GM19328 (cell line): ENCODE measurements at regions not wholly inside any gene's neighbourhood (a gene's known extent, or its start where the extent isn't known, plus 50 kb on each side); places are given as distances from the start of the nearest gene placed in this dataset.
"Not testable (repeated sequence)": the region's sequence is repeated elsewhere in the genome, so short reads cannot be mapped to it uniquely, and the experiment has no call there.

Experiments used
- ATAC-seq: cut with Tn5 transposase; IDR thresholded peaks from one replicate; pipeline ENCODE4 v1.9.1; 2021; ENCODE audit warnings: mild to moderate bottlenecking, moderate library complexity; ENCODE audit not compliant: unreplicated experiment

DNA sequence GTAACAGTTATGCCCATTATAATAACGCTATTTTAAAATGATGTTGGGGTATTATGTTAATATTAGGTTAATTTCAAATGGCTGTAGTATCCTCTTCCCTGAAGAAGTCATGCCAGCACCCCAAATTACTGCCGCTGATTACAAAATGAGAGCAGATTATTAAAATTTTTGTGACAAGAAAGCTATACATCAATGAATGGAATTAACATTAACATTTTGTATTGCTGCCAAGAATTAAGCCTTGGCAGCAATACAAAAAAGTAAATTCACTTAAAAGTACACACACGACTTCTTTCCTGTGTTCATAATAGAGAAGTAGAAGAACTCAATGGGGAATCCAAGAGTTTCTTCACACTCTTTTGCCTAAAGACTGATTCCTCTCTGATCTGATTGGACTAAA, 482.8 kb downstream of the STIM2 start:
- ATAC-seq, result no peak

DNA sequence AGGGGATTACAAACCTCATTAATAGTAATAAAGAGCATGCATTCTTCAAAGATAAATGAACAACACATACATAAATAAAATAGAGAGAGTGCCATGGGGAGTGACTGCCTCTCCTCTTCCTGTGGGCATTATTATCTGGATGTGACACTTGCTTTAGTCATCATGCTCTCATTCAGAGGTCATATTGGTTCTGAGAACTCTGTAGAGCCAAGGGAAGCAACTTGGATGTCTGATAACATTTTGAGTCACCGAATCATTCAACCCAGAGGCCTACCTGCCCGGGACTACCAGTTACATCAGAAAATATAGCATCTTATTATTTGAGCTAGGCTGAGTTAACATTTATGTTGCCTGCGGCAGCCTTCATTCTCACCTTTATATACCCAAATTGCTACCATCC, 489.5 kb downstream of the STIM2 start:
- no peak for ATAC-seq

DNA sequence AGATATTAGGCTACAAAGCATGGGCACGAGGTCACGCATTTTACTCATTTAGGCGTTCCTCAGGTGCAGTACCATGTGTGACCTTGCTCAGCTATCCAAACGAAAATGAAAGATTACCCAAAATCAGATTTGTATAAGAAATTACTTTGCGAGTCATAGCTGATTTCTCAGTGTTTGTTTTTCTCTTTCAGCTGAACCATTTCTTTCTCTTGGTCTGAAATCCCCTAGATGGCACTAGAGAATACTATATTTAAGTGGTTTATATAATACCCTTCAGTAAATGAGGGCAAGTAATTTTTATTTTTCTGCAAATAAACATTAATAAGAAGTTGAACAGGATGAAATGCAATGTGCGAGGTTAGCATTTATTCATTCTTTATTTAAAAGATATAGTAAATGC, 496.6 kb downstream of the STIM2 start:
- ATAC-seq, result no peak

DNA sequence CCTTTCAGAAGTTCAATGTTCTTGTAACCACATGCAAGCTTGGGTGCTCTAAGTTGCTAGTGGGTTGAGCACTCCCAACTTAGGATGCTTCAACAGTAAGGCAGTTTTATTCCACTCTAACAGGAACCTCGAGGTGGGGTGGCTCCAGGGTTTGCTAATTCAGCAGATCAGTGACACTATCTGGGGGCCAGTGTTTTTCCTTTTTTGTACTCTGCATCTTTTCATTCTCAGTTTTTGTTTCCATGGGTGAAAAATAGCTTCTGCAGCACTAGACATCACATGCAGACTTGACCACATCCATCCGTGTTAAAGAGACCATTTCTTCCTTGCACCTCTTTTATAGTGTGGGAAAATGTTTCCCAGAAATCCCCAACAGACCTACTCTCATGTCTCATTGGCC, 497.6 kb downstream of the STIM2 start:
- no peak for ATAC-seq

DNA sequence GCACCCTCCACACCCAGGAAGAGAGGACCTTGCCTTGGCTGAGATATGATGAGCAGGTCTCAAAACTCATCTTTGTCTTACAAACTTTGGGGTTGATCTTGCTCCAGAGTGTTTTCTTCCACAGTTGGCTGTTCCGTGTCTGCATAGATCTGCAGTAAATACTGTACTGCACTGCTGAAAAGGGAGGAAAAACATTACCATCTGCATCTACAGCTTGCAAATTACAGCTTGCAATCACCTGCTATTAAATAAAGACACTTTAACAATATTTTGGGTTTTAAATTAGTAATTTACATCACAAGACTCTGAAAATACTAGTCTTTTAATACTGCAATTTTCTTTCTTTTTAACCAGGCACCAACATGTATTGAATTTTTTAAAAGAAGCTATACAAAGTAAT, 499.5 kb downstream of the STIM2 start:
- no peak for ATAC-seq

DNA sequence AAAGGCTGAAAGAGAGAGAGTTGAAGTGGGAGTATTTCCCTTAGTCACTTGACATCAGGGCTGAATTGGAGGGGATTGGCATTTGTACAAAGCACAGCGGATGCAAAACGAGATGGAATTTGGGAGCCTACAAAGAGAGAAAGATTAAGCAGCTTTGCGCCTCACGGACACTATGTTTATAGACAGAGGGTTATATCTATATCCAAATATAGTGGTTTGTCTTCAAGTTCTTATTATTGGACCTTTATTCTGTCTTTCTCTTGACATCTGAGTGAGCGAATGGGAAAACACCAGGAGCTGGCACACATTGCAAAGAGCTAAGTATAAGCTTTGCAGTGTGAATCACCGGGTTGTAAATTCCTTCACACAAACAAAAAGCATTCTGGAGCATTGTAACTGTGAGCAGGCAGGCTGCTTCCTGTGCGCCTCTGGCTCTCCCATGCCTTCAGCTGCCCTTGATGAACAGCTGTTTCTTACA, 500.2 kb downstream of the STIM2 start:
- no peak for ATAC-seq

DNA sequence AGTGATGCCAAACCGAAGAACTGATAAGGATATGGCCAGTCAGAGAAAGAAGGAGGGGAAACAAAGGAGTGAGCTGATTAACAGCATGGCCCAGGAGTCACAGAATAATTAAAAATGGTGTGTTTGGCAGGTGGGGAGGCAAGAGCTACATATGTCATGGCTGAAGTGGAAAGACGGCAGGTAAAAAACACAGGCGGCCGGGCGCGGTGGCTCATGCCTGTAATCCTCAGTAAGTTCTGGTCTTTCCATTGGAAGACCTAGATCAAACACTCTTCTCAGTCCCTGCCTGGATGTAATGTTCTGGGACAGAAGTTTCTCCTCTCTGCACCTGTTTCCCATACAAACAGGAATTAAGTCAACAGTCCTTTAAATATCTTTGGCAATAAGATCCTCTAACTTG, 503.9 kb downstream of the STIM2 start:
- no peak for ATAC-seq

DNA sequence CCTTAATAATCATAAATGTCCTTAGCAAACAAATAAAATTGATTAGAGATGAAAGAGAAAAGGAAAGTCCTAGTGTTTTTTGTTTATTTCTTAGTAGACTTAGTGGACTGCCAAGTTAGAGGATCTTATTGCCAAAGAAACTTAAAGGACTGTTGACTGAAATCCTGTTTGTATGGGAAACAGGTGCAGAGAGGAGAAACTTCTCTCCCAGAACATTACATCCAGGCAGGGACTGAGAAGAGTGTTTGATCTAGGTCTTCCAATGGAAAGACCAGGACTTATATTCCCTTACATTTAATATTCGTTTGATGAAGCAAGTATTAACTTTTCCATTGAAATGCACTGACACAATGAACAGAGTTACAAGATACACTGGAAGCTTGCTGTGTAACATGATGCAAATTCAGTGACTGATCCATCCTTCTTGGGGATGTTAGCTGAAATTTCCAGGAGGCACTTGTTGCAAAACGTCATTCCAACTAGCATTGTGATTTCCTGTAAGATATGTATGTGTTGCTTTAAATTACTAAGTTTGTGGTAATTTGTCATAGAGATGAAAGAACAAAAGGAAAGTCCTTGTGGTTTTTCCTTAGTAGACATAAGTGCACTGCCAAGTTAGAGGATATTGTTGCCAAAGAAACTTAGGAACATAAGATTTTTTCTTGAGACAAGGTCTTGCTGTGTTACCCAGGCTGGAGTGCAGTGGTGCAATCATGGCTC, 505.6 kb downstream of the STIM2 start:
- no peak for ATAC-seq

DNA sequence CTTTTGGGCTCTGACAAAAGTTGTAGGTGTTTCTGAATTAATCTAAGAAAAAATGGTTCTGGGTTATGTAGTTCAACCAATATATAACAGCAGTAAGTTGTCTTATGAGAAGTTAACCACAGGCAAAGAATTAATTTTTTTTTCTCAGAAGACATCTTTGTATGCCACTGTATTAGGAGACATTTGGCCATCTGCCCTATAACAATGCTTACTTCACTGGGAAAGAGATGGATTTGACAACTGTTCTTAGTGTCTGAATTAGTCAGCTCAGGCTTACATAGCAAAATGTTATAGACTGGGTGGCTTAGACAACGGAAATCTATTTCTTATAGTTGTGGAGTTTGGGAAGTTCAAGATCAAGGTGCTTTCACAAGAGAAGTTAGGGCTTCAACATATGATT, 508.1 kb downstream of the STIM2 start:
- ATAC-seq, result no peak

DNA sequence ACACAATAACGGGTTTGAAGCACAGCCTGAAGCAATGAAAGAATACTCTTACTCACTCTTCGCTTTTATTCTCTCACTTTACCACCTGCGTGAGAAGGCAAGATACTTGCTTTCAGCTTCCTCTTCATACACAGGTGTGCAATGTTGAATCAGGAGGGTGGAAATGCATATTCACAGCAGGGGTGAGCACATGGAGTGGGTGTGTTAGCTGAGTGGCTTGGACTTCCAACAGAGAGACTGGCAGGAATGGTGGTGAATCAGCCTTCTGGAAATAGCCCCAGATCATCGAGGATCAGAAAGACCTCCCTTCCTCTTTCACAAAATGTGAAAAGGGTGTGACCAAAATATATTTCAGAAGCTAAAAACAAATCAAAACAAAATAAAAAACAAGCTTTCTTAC, 521.2 kb downstream of the STIM2 start:
- no peak for ATAC-seq

DNA sequence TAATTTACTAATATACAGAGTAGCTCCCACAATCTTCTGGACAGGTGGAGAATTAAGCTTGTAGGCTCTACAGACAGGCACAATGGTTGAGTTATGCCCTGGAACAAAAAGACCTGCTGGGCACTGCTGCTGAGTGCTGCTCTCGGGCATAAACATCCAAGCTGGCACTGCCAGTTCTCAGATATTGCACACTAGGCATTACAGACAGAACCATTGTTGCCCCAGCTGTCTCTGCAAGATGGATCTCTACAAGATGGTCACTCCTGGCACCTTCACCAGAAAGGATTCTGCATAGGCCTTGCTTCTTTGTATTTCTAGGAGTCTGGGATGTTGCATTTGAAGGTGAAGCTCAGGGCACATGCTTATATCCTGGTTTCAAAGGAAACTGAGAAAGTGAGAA, 527.1 kb downstream of the STIM2 start:
- no peak for ATAC-seq

DNA sequence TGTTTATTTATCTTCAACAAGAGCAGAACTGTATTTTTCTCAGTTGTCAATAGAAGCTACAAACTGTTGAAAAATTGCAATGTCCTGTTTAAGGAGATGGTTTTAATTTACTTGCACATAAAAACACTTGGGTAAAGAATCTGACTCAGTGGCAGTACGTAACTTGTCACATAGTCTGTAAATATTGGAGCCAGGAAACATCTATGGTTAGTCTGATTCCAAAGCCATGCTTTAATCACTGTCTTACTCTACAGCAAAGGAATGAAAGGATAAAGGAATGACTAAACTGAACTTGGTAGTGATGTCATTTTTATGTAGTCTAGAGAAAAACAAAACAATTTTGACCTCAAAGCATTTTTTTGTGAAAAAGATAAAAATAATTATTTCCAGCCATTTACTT, 537.2 kb downstream of the STIM2 start:
- ATAC-seq, result no peak

DNA sequence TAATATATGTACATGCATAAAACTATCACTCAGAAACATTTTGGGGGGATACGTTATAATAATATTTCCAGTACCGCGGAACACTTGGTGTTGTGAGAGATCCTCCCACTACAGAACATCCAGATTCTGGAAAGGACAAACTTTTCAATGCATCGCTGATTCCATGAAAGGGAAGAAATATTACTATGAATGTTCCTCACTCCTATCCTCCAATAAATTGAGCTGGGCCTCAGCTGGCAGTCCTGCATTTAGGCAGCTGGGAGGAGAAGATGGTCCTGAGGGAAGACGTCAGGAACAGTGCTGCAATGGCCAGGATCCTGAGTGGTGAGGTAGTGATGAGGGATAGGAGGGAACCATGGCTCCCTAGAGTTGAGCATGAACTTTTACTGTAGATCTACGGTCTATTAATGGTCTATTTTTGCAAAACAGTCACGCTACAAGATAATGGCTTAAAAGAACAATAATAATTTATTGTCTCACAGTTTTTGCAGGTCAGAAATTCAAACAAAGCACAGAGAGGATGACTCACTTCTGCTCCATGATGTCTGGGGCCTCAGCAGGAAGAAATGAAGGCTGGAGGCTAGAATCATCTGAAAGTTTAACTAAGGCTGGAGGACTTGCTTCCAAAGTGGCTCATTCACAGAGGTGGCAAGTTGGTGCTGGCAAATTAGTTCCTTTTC, 538.1 kb downstream of the STIM2 start:
- ATAC-seq, result no peak

DNA sequence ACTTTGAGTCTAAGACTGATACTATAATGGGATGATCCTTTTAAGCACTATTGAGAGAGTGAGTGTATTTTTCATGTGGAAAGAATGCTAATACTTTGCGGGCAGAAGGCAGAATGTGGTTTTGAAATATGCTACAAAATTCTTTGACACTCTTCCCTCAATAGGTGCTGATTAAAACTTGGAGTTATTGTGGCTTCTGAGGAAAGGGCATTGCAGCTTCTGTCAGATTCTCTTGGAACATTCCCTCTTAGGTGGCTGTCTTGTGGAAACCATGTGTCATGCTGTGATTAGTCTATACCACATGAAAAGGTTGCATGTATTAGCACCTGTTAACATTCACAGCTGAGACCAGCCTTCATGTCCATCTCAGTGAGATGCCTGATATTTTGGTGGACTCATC, 547.0 kb downstream of the STIM2 start:
- no peak for ATAC-seq

DNA sequence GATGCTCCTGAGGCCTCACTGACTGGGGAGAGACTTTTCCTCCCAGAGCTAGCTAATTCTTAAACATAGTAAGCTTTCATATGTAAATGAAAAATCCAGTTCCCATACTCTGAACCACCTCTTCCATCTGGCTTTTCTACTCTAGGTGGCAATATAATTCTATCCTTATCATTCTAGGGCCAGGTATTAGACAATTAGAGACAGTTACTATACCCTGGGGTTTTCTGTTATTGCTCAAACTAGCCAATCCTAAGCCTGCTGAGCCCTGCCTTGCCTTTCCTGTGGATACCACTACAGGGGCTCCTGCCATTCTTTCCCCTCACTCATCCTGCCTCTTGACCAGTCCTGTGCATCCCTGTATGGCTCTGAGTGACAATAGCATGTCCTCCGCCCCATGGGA, 552.0 kb downstream of the STIM2 start:
- no peak for ATAC-seq

DNA sequence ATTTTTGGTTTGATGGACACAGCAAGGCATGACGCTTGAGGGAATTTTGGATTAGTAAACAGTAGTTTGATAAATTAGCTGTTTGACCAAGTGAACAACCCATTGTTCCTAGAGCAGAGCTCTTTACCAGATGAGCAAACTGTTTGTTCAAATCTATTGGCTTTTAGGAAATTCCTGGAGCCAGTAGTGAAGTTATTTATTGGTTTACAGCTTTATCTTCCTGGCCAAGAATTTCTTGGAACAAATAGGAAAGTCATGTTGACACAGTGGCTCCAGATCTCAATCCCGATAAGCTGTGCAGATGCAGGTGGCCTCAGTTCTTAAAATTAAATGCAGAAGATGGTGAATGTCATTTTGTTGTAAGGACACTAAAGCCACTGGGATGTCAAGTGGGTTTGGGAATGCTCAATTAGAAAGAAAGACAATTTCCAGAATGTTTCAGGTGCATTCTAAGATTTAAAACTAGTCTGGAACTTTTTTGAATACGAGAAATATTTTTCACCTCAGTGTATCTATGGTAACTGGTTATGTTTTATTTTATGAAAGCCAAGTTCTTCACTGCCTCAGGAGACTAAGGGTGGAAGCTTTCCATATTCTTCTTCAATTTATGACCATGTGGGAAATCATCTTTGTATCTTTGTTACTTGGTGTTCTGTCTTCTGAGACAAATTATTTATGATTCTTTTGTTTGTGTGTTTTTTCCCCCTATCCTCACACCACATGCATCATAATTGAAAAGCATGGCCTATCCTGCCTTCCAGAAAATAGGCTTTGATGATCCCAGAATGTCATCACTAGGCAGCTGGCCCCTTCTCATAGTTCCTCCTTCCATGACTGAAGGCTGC, 554.5 kb downstream of the STIM2 start:
- no peak for ATAC-seq

DNA sequence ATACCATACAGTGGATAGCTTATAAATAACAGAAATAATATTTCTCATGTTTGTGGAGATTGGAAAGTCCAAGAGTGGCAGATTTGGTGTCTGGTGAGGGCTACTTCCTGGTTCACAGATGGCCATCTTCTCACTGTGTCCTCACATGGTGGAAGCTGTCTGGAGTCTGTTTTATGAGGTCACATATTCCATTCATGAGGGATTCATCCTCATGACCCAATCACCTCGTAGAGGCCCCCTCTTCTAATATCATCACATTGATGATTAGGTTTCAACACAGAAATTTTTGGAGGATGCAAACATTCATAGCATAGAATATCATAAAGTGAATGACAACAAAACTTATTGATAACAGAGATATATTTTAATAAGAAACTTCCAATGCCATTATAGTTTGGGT, 568.0 kb downstream of the STIM2 start:
- ATAC-seq, result no peak

DNA sequence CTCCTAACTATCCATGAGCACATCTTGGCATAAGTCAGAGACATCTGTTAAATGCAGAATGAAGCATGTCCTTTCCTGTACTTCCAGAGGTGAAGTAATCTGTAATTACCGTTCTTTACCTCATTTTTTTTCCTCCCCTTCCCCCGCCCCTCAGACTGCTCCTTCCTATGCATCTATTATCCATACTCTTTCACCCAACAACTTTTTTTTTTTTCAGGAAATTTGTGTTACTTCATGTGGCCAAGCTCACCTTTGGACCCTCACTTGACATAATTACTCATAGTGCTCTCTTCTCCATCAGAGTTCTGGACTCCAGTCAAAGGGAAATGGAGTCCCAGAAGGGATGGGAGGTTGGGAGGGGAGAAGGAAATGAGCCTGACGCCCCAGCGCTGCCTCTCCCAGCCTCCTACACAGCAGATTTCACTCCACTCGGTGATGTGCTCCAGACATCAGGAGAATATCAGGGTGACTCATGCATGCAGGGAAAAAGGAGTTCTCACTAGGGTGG, 568.8 kb downstream of the STIM2 start:
- ATAC-seq, result no peak

DNA sequence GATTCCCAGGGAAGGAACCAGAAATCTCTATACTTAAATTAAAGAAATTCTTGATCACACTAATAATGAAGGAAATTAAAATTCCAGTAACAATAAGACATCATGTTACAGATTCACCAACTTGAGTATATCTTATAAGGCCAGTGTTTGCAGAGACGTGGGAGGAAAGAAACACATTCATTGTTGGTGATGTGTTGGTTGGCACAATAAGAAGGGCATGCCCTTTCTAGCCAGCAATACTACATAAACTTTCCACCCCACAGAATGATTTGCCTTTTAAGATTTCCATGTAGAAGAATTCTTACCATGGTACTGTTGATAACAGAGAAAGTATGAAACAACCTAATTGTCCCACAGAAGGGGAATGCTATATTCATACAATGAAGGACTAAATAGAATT, 581.5 kb downstream of the STIM2 start:
- no peak for ATAC-seq

DNA sequence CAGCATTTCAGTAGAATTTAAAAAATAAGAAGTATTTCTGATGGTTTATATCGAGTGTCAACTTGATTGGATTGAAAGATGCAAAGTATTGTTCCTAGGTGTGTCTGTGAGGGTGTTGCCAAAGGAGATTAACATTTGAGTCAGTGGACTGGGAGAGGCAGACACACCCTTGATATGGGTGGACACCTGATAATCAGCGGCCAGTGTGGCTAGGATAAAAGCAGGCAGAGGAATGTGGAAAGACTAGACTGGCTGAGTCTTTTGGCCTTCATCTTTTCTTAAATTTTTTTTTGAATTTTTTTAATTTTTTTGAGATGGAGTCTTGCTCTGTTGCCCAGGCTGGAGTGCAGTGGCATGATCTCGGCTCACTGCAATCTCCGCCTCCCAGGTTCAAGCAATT, 582.0 kb downstream of the STIM2 start:
- ATAC-seq, result not testable (repeated sequence)

DNA sequence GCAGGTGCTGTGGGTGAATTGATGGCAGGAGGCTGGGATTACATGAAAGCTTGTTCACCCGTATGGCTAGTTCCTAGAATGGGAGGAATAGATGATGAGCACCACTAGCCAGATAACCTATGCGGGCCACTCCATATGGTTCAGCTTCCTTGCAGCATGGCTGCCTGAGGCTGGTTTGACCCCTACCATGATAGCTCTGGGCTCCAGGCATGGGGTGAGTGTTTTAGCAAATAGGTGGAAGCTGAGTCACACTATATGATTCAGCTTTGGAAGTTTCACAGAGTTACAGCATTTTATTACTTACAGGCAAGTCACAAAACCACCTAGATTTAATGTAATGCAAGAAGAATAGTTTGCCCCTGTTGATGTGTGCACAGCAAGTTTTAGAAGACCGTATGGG, 603.2 kb downstream of the STIM2 start:
- no peak for ATAC-seq

DNA sequence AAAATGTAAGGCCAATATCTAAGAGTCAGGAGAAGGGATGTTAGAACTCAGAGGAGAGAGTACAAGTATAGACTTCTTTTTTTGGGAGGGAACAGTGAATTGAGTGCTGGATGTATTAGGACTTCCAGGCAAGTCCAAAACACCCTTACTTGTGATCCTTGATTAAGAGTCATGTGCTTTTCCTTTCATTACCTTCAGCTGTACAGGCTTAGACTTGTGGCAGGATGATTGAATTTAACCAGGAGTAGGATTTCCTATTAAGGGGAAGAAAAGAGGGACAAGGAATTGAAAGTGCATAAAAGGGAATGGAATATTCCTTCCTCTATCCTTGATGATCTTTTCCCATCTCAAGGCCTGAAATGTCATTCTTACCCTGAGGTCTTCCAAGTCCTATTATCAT, 606.7 kb downstream of the STIM2 start:
- no peak for ATAC-seq
